HCT116 (cell line): ENCODE measurements at regions not wholly inside any gene's neighbourhood (a gene's known extent, or its start where the extent isn't known, plus 50 kb on each side); places are given as distances from the start of the nearest gene placed in this dataset.

Experiments
- ATAC-seq: fragments of 200-7000 bp; cut with Tn5 transposase; 2 replicates; pipeline ENCODE4 v1.9.1; 2020; ENCODE audit warnings: mild to moderate bottlenecking, moderate library complexity
- BruUV-seq: library from RNA; stranded (reverse); fragments of 400-500 nt; replicated peaks from 2 replicates; lab custom pipeline; 2021; lab: Mats Ljungman, UMichigan
- CTCF ChIA-PET: fragments of 300-600 bp; sonication (Branson Sonifier 250); formaldehyde crosslinking; loops from one replicate; lab custom pipeline; 2021; ENCODE audit warnings: antibody characterized with exemption; lab: Charles Lee
- POLR2A ChIA-PET: fragments of 300-600, 350-600 bp; sonication (Branson Sonifier 250); formaldehyde crosslinking; loops from one replicate; lab custom pipeline; 2021; ENCODE audit warnings: antibody characterized with exemption; lab: Charles Lee
- RAD21 ChIA-PET, 2 experiments: fragments of 300-600 bp; sonication (Branson Sonifier 250); formaldehyde crosslinking; loops; one replicate each; lab custom pipeline; 2023; ENCODE audit warnings: low total read pairs in 2 of 2; ENCODE audit not compliant: uncharacterized antibody in 2 of 2, unreplicated experiment in 2 of 2, low non-redundant PET in 1 of 2; lab: Charles Lee
- DNase-seq: peaks from one replicate; pipeline ENCODE4 v3.0.0-alpha.2; 2010; ENCODE audit warnings: low read depth, low spot score
- H2AFZ ChIP-seq: fragments of 200-600 bp; shearing (Covaris generic), sonication (generic); 2 replicates; pipeline ENCODE4 v1.6.1; 2017; ENCODE audit warnings: low read depth, mixed run types, mixed read lengths, antibody characterized with exemption, low read length; ENCODE audit not compliant: poor library complexity, severe bottlenecking
- H3K27ac ChIP-seq: 2 replicates; pipeline ENCODE4 v1.5.1; 2012; ENCODE audit warnings: low read depth, low read length
- H3K27me3 ChIP-seq: fragments of 200-600 bp; sonication (generic); 2 replicates; pipeline ENCODE4 v1.6.1; 2016; ENCODE audit warnings: mixed run types, low read length, mixed read lengths; ENCODE audit not compliant: insufficient read depth
- H3K36me3 ChIP-seq, 2 experiments: fragments of 200-500 bp in 1 of 2; fragments of 200-600 bp in 1 of 2; sonication (Bioruptor generic) in 1 of 2; sonication (generic) in 1 of 2; 2 replicates each; pipeline versions ENCODE4 v1.5.1 to v1.6.1; 2014 to 2016; ENCODE audit warnings: low read length in 2 of 2, inconsistent platforms in 1 of 2, mixed read lengths in 1 of 2, mixed run types in 1 of 2; ENCODE audit not compliant: insufficient read depth in 2 of 2, control insufficient read depth in 1 of 2
- H3K4me1 ChIP-seq, 2 experiments: fragments of 200-600 bp in 1 of 2; sonication (generic) in 1 of 2; 2 replicates each; pipeline versions ENCODE4 v1.5.1 to v1.6.1; 2012 to 2017; ENCODE audit warnings: low read length in 2 of 2, inconsistent platforms in 1 of 2, mild to moderate bottlenecking in 1 of 2, mixed read lengths in 1 of 2, mixed run types in 1 of 2, moderate library complexity in 1 of 2; ENCODE audit not compliant: insufficient read depth in 2 of 2, control insufficient read depth in 1 of 2
- H3K4me2 ChIP-seq: fragments of 200-600 bp; sonication (generic); 2 replicates; pipeline ENCODE4 v1.6.1; 2017; ENCODE audit warnings: mixed run types, low read length, mixed read lengths
- H3K4me3 ChIP-seq, 2 experiments: fragments of 200-600 bp in 1 of 2; sonication (generic) in 1 of 2; replicated peaks in 1 of 2; 2 replicates each; pipeline ENCODE4 v1.5.1; 2011 to 2016; ENCODE audit warnings: low read length in 2 of 2, control low read depth in 1 of 2, low read depth in 1 of 2, mild to moderate bottlenecking in 1 of 2, mixed read lengths in 1 of 2, mixed run types in 1 of 2
- H3K79me2 ChIP-seq: fragments of 200-600 bp; sonication (generic); 2 replicates; pipeline ENCODE4 v1.6.1; 2017; ENCODE audit warnings: mild to moderate bottlenecking, mixed run types, low read length, moderate library complexity, mixed read lengths; ENCODE audit not compliant: insufficient read depth
- H3K9ac ChIP-seq: fragments of 200-600 bp; sonication (generic); 2 replicates; pipeline ENCODE4 v1.6.1; 2016; ENCODE audit warnings: low read length, mixed read lengths
- H3K9me2 ChIP-seq: fragments of 200-600 bp; sonication (generic), shearing (Covaris generic); 2 replicates; pipeline ENCODE4 v1.6.1; 2017; ENCODE audit warnings: mixed run types, mild to moderate bottlenecking, moderate library complexity; ENCODE audit not compliant: insufficient read depth
- H3K9me3 ChIP-seq, 2 experiments: fragments of 200-500 bp in 1 of 2; fragments of 200-600 bp in 1 of 2; sonication (Bioruptor generic) in 1 of 2; sonication (generic) in 1 of 2; 2 replicates each; pipeline ENCODE4 v1.6.1; 2014 to 2017; ENCODE audit warnings: low read length in 2 of 2, mixed read lengths in 2 of 2, inconsistent platforms in 1 of 2, low read depth in 1 of 2, mild to moderate bottlenecking in 1 of 2, mixed run types in 1 of 2, moderate library complexity in 1 of 2; ENCODE audit not compliant: control insufficient read depth in 1 of 2, insufficient read depth in 1 of 2
- H4K20me1 ChIP-seq: fragments of 200-600 bp; sonication (generic), shearing (Covaris generic); 2 replicates; pipeline ENCODE4 v1.6.1; 2017; ENCODE audit warnings: mixed run types, mild to moderate bottlenecking, moderate library complexity; ENCODE audit not compliant: insufficient read depth
- CEBPB ChIP-seq: IDR thresholded peaks from 2 replicates; pipeline ENCODE4 v1.6.1; 2012; ENCODE audit warnings: low read depth
- ELF1 ChIP-seq: IDR thresholded peaks from 2 replicates; pipeline ENCODE4 v1.6.1; 2012; ENCODE audit warnings: low read depth, borderline replicate concordance
- EZH2 ChIP-seq: fragments of 200-600 bp; sonication (generic); IDR thresholded peaks from 2 replicates; pipeline ENCODE4 v1.6.1; 2017; ENCODE audit warnings: antibody characterized with exemption, mixed run types
- EZH2phosphoT487 ChIP-seq: fragments of 200-600 bp; IDR thresholded peaks from 2 replicates; pipeline ENCODE4 v1.6.1; 2018; ENCODE audit warnings: antibody characterized with exemption, borderline replicate concordance
- FOSL1 ChIP-seq: IDR thresholded peaks from 2 replicates; pipeline ENCODE4 v1.6.1; 2012; ENCODE audit warnings: low read depth
- JUND ChIP-seq: IDR thresholded peaks from 2 replicates; pipeline ENCODE4 v1.6.1; 2012
- MAX ChIP-seq: IDR thresholded peaks from 2 replicates; pipeline ENCODE4 v1.6.1; 2012
- POLR2A ChIP-seq: IDR thresholded peaks from 2 replicates; pipeline ENCODE4 v1.7.0; 2011; ENCODE audit warnings: borderline replicate concordance; ENCODE audit not compliant: insufficient read depth, insufficient read length; ENCODE audit errors: extremely low read depth
- POLR2AphosphoS5 ChIP-seq: IDR thresholded peaks from 2 replicates; pipeline ENCODE4 v1.6.1; 2011; ENCODE audit warnings: mild to moderate bottlenecking, low read depth, low read length, moderate library complexity
- REST ChIP-seq: IDR thresholded peaks from 2 replicates; pipeline ENCODE4 v1.6.1; 2012; ENCODE audit warnings: low read depth
- SIN3A ChIP-seq: IDR thresholded peaks from 2 replicates; pipeline ENCODE4 v1.6.1; 2012; ENCODE audit warnings: low read depth
- SP1 ChIP-seq: IDR thresholded peaks from 2 replicates; pipeline ENCODE4 v1.6.1; 2012; ENCODE audit warnings: low read depth
- TCF7L2 ChIP-seq: IDR thresholded peaks from 2 replicates; pipeline ENCODE4 v1.7.0; 2011; ENCODE audit warnings: borderline replicate concordance, inconsistent platforms; ENCODE audit not compliant: insufficient read depth, insufficient read length; ENCODE audit errors: extremely low read depth
- YY1 ChIP-seq: IDR thresholded peaks from 2 replicates; pipeline ENCODE4 v1.6.1; 2011; ENCODE audit warnings: low read length, low read depth, moderate library complexity, mild to moderate bottlenecking; ENCODE audit not compliant: insufficient replicate concordance; ENCODE audit errors: extremely low read depth
- ZFX ChIP-seq: fragments of 450-650 bp; IDR thresholded peaks from 2 replicates; pipeline ENCODE4 v1.6.1; 2017
- ZNF274 ChIP-seq: fragments of 200-500 bp; sonication (Bioruptor generic); IDR thresholded peaks from 2 replicates; pipeline ENCODE4 v1.6.1; 2014; ENCODE audit warnings: mild to moderate bottlenecking, low read depth, low read length, inconsistent platforms
- intact Hi-C: fragments of 100-400 bp; cut with micrococcal nuclease; formaldehyde crosslinking; loops from 2 replicates; pipeline ENCODE4 v1.10.0; 2022

GRCh38 chr9:79382458-79382857 is 189.3 kb upstream of the TLE4 start:
- ATAC-seq = no peak
- intact Hi-C loops = no loop called here
- H3K4me1 ChIP-seq = no peaks in the 10 kb centered on the region
- H3K79me2 ChIP-seq = no peaks in the 10 kb centered on the region
- H3K9me2 ChIP-seq = no peaks in the 10 kb centered on the region
- no peak overlapping the region for H3K4me3 ChIP-seq
- no TSS peak for BruUV-seq
- ChIA-PET POLR2A (no interaction called here), RAD21 (no interaction called here), CTCF (no interaction called here)
- H3K9me3 ChIP-seq = peaks cover 4 to 6% of the 10 kb centered on the region in 2 experiments; a peak in 2 of 4 replicates
- TF ChIP-seq POLR2A (no peak), REST (no peak), EZH2 (no peak), SP1 (no peak), CEBPB (no peak), FOSL1 (no peak), POLR2AphosphoS5 (no peak), ELF1 (no peak), ZFX (no peak), ZNF274 (no peak), YY1 (no peak), EZH2phosphoT487 (no peak), JUND (no peak), MAX (no peak), SIN3A (no peak), TCF7L2 (no peak)
- no peaks in the 10 kb centered on the region for H4K20me1 ChIP-seq
- H3K27me3 ChIP-seq = no peaks in the 10 kb centered on the region
- no peak overlapping the region for H3K9ac ChIP-seq
- no peak for DNase-seq
- no peaks in the 10 kb centered on the region for H3K36me3 ChIP-seq
- H3K27ac ChIP-seq = no peak overlapping the region
- H2AFZ ChIP-seq = no peak overlapping the region
- H3K4me2 ChIP-seq = no peak overlapping the region
